Osteocyte (in vitro differentiated cells): ENCODE measurements at regions not wholly inside any gene's neighbourhood (a gene's known extent, or its start where the extent isn't known, plus 50 kb on each side); places are given as distances from the start of the nearest gene placed in this dataset.

Experiments
- DNase-seq: peaks from one replicate; pipeline ENCODE4 v3.0.0; 2021; ENCODE audit warnings: mixed read lengths; ENCODE audit not compliant: unreplicated experiment; ENCODE audit errors: extremely low spot score
- H3K27ac Mint-ChIP-seq: one replicate; pipeline ENCODE4 v1.8.0; 2021; ENCODE audit warnings: mild to moderate bottlenecking, mixed read lengths; ENCODE audit not compliant: unreplicated experiment
- H3K27me3 Mint-ChIP-seq: one replicate; pipeline ENCODE4 v1.8.0; 2021; ENCODE audit warnings: mixed read lengths; ENCODE audit not compliant: unreplicated experiment
- H3K36me3 Mint-ChIP-seq: one replicate; pipeline ENCODE4 v1.8.0; 2021; ENCODE audit warnings: mixed read lengths; ENCODE audit not compliant: unreplicated experiment
- H3K4me1 Mint-ChIP-seq: one replicate; pipeline ENCODE4 v1.8.0; 2021; ENCODE audit warnings: mixed read lengths; ENCODE audit not compliant: unreplicated experiment
- H3K4me3 Mint-ChIP-seq: one replicate; pipeline ENCODE4 v1.8.0; 2021; ENCODE audit warnings: mild to moderate bottlenecking, moderate library complexity, mixed read lengths; ENCODE audit not compliant: unreplicated experiment
- H3K9me3 Mint-ChIP-seq: one replicate; pipeline ENCODE4 v1.8.0; 2021; ENCODE audit warnings: mixed read lengths; ENCODE audit not compliant: unreplicated experiment
- CTCF ChIP-seq: fragments of 200-600 bp; sonication (generic); IDR thresholded peaks from 2 replicates; pipeline ENCODE4 v1.5.0; 2021; ENCODE audit warnings: antibody characterized with exemption, mild to moderate bottlenecking, moderate library complexity

- Mint-ChIP-seq H3K4me1 (no peaks in the 10 kb centered on the region), H3K27ac (no peak overlapping the region), H3K36me3 (no peaks in the 10 kb centered on the region), H3K27me3 (peaks cover 3% of the 10 kb centered on the region), H3K9me3 (peaks cover 11% of the 10 kb centered on the region), H3K4me3 (no peak overlapping the region)
- TF ChIP-seq CTCF, result no peak
- no peak for DNase-seq
Measured at GRCh38 chr20:7220755-7221154, 453.3 kb downstream of the BMP2 start.

DNA sequence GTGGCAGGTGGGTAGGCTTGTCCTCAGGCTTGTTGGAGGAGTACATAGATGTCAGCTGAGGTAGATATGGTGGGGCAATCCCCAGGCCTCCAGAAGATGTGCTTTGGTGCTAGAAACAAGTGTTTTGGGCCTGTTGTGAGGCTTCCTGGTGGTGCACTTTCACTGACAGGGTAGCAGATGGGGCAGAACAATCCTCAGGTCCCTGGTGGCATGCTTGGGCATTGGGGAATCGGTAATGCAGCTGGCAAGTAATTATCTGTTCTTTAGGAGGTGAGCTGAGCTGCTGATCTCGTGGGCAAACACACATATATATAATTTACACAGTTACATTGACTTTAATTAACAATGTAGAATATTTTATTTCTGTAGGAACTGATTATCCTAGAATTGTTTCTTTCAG, 458.7 kb downstream of the BMP2 start:
- Mint-ChIP-seq H3K27me3 (no peaks in the 10 kb centered on the region), H3K27ac (no peak overlapping the region), H3K9me3 (peaks cover 11% of the 10 kb centered on the region), H3K4me1 (no peaks in the 10 kb centered on the region), H3K36me3 (no peaks in the 10 kb centered on the region), H3K4me3 (no peak overlapping the region)
- no peak for DNase-seq
- no peak for TF ChIP-seq CTCF

DNA sequence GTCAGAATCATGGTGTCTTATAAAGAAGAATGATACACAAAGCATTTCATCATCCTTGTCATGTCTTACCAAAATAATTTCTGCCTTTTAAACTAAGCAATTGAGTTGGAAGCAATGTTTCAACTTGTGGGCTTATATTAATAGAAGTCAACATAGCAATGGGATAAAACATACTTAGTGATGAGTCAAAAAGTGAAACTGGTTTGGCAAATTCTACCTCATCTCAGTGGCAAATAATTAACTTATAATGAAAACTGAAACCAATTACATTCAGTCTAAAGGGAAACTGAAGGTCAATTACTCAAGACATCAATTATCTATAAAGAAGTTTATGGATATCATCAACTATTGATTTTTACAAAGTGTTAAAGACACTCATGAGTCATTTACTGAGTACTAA, 463.8 kb downstream of the BMP2 start:
- H3K4me1 Mint-ChIP-seq, result no peaks in the 10 kb centered on the region
- H3K36me3 Mint-ChIP-seq, result no peaks in the 10 kb centered on the region
- no peak for TF ChIP-seq CTCF
- no peak overlapping the region for H3K4me3 Mint-ChIP-seq
- no peaks in the 10 kb centered on the region for H3K27me3 Mint-ChIP-seq
- peaks cover 20% of the 10 kb centered on the region for H3K9me3 Mint-ChIP-seq
- DNase-seq, result no peak
- H3K27ac Mint-ChIP-seq, result no peak overlapping the region

DNA sequence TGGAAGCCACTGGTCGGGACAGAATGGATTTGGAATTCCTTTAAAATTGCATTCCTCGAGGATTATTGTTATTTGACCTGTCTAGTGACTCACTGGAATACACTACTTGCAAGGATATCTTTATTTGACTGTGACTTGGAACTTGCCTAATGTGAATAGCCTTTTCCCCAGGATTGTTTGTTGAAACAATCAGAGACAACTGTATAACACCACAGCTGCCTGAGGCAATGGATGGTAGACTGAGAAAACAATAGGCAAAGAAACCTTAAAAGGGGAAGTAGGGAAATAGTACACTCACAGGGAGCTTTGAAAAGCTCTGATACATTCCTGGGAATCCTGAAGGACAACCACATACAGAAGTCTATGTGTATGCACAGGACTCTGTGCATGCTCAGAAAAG, 465.3 kb downstream of the BMP2 start:
- no peak for TF ChIP-seq CTCF

DNA sequence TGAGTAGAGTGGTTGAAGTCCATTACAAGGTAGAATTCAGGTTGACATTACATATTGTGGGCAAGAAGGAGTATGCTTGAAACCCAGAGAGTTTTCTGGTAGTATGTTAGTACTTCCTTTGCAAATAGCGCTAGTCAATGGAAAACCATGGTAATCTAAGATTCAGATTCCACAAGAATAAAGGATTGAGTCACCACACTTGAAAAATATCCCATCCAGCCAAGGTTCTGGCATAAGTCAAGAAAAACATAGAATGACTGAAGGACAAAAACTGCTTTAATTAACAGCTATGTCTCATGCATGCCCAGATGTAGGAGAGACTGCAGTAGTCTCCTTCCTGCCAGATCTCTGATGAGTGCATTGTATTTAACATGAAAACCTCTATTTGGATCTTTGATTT, 469.8 kb downstream of the BMP2 start:
- Mint-ChIP-seq H3K27me3 (no peaks in the 10 kb centered on the region), H3K27ac (no peak overlapping the region), H3K4me3 (no peak overlapping the region), H3K36me3 (no peaks in the 10 kb centered on the region), H3K4me1 (no peaks in the 10 kb centered on the region), H3K9me3 (peaks cover 13% of the 10 kb centered on the region)
- DNase-seq, result no peak
- no peak for TF ChIP-seq CTCF

More for the DNA sequence above, 465.3 kb downstream of the BMP2 start:
- peaks cover 20% of the 10 kb centered on the region for H3K9me3 Mint-ChIP-seq
- H3K27me3 Mint-ChIP-seq, result no peaks in the 10 kb centered on the region
- H3K4me1 Mint-ChIP-seq, result no peaks in the 10 kb centered on the region
- H3K4me3 Mint-ChIP-seq, result no peak overlapping the region
- no peaks in the 10 kb centered on the region for H3K36me3 Mint-ChIP-seq
- H3K27ac Mint-ChIP-seq, result no peak overlapping the region
- DNase-seq, result no peak
